ENCODE measurements at regions not wholly inside any gene's neighbourhood (a gene's known extent, or its start where the extent isn't known, plus 50 kb on each side); places are given as distances from the start of the nearest gene placed in this dataset.

DNA sequence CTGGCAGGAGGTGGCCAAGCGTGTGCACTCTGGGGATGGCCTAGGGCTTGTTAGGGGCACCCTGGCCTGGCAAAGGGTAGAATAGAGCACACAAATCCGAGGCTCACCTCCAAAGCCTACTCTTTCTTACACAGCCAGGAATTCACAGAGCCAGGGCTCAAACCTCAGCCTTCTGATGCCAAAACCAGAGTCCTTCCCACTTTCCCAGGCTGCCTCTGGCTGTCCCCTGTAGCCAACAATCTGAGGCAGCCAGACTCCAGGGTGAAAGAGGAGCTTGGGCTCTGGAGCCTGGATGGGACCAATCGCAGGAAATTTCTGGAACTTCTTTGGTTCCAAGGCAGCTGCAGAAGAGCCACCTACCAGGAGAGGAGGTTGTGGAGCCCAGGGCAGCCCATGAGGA, 127.9 kb downstream of the COPRS start:
- TF ChIP-seq, protein P1, sequence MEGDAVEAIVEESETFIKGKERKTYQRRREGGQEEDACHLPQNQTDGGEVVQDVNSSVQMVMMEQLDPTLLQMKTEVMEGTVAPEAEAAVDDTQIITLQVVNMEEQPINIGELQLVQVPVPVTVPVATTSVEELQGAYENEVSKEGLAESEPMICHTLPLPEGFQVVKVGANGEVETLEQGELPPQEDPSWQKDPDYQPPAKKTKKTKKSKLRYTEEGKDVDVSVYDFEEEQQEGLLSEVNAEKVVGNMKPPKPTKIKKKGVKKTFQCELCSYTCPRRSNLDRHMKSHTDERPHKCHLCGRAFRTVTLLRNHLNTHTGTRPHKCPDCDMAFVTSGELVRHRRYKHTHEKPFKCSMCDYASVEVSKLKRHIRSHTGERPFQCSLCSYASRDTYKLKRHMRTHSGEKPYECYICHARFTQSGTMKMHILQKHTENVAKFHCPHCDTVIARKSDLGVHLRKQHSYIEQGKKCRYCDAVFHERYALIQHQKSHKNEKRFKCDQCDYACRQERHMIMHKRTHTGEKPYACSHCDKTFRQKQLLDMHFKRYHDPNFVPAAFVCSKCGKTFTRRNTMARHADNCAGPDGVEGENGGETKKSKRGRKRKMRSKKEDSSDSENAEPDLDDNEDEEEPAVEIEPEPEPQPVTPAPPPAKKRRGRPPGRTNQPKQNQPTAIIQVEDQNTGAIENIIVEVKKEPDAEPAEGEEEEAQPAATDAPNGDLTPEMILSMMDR (IDR thresholded peaks at IDR 0.05), result no peak
- Histone ChIP-seq H3K9me3 (no peaks in the 10 kb centered on the region), H3K4me1 (ENCODE audit: low read depth) (no peaks in the 10 kb centered on the region), H3K36me3 (ENCODE audit: low read depth) (no peaks in the 10 kb centered on the region), H3K4me3 (no peak overlapping the region)
- intact Hi-C loops (cut with DNase I, micrococcal nuclease), result no loop called here
- ATAC-seq, result no peak
- no peak for DNase-seq

GRCh38 chr17:31726980-31727427, 132.0 kb downstream of the COPRS start:
- intact Hi-C loops (cut with DNase I, micrococcal nuclease), result no loop called here

GRCh38 chr17:31724619-31725018, 134.4 kb downstream of the COPRS start:
- intact Hi-C loops (cut with DNase I, micrococcal nuclease), result no loop called here
- no peaks in the 10 kb centered on the region for H3K36me3 ChIP-seq (ENCODE audit: low read depth)
- DNase-seq, result no peak
- H3K4me1 ChIP-seq (ENCODE audit: low read depth), result no peaks in the 10 kb centered on the region
- no peaks in the 10 kb centered on the region for H3K9me3 ChIP-seq
- TF ChIP-seq, protein P1 (IDR thresholded peaks at IDR 0.05), result no peak
- no peak overlapping the region for H3K4me3 ChIP-seq
- no peak for ATAC-seq

More at GRCh38 chr17:31726980-31727427, 132.0 kb downstream of the COPRS start:
- DNase-seq (no peak), ATAC-seq (no peak)
- Histone ChIP-seq H3K9me3 (no peaks in the 10 kb centered on the region), H3K4me1 (ENCODE audit: low read depth) (no peaks in the 10 kb centered on the region), H3K36me3 (ENCODE audit: low read depth) (no peaks in the 10 kb centered on the region), H3K4me3 (no peak overlapping the region)
- TF ChIP-seq, protein P1 (IDR thresholded peaks at IDR 0.05), result no peak

DNA sequence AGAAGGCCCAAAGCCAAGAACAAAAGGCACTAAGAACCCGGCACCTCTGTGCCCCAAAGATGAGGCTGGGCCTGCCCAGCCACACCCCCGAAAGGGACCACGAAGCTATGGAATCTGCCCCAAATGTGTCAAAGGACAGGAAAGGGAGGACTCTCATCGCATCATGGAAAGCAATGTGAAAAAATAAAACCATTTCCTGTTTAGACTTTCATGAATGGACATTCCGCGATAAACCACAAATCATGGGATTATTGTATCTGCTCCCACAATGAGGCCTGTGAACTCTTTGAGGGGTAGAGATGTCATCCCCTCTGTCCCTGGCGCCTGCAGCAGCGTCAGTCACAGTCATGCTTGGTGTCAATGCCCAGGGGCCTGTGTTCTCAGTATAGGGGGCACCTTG, 135.0 kb downstream of the COPRS start:
- Histone ChIP-seq H3K4me1 (ENCODE audit: low read depth) (no peaks in the 10 kb centered on the region), H3K4me3 (no peak overlapping the region), H3K36me3 (ENCODE audit: low read depth) (no peaks in the 10 kb centered on the region), H3K9me3 (no peaks in the 10 kb centered on the region)
- ATAC-seq (no peak), DNase-seq (no peak)
- TF ChIP-seq, protein P1 (IDR thresholded peaks at IDR 0.05), result no peak
- intact Hi-C loops (cut with DNase I, micrococcal nuclease), result no loop called here

- ATAC-seq (no peak), DNase-seq (no peak)
- Histone ChIP-seq H3K4me3 (no peak overlapping the region), H3K9me3 (no peaks in the 10 kb centered on the region), H3K4me1 (ENCODE audit: low read depth) (no peaks in the 10 kb centered on the region), H3K36me3 (ENCODE audit: low read depth) (no peaks in the 10 kb centered on the region)
- intact Hi-C loops (cut with DNase I, micrococcal nuclease), result no loop called here
- TF ChIP-seq, protein P1 (IDR thresholded peaks at IDR 0.05), result no peak
These were observed 136.6 kb downstream of the COPRS start for GRCh38 chr17:31722251-31723056.

All from mucosa of descending colon (tissue), 3 donors.